Endothelial cell of umbilical vein (primary cell): ENCODE measurements at regions not wholly inside any gene's neighbourhood (a gene's known extent, or its start where the extent isn't known, plus 50 kb on each side); places are given as distances from the start of the nearest gene placed in this dataset.

Source experiments
- BruUV-seq: library from RNA; stranded (reverse); fragments of 400-500 nt; replicated peaks from 2 replicates; lab custom pipeline; 2021; lab: Mats Ljungman, UMichigan
- CTCF ChIA-PET: fragments of 300-600, 350-600 bp; sonication (Branson Sonifier 250); formaldehyde crosslinking; loops from one replicate; lab custom pipeline; 2021; ENCODE audit warnings: antibody characterized with exemption, inconsistent platforms; lab: Charles Lee
- POLR2A ChIA-PET: fragments of 300-600, 350-600 bp; sonication (Branson Sonifier 250); formaldehyde crosslinking; loops from one replicate; lab custom pipeline; 2021; ENCODE audit warnings: antibody characterized with exemption, inconsistent platforms; lab: Charles Lee
- DNase-seq: peaks from one replicate; pipeline ENCODE4 v3.0.0-alpha.2; 2011; ENCODE audit warnings: low read depth, low spot score
- FAIRE-seq: peaks from 2 replicates; lab custom pipeline; 2011; peaks lifted over from hg19 to GRCh38; lab: Jason Lieb, UNC
- H2AFZ ChIP-seq: 2 replicates; pipeline ENCODE4 v1.6.0; 2012; ENCODE audit warnings: low read depth, low read length, control low read depth, inconsistent platforms
- H3K27ac ChIP-seq: 2 replicates; pipeline ENCODE4 v1.5.1; 2011; ENCODE audit warnings: low read depth, mild to moderate bottlenecking, control low read depth, low read length, moderate library complexity; ENCODE audit not compliant: insufficient read depth
- H3K27me3 ChIP-seq, 2 experiments: 2 replicates each; pipeline versions ENCODE4 v1.6.0 to v1.6.1; 2011; ENCODE audit warnings: low read length in 2 of 2, mixed read lengths in 1 of 2; ENCODE audit not compliant: control insufficient read depth in 2 of 2, insufficient read depth in 2 of 2
- H3K36me3 ChIP-seq, 2 experiments: 2 replicates in 1 of 2; 3 replicates in 1 of 2; pipeline ENCODE4 v1.5.1; 2011; ENCODE audit warnings: low read length in 2 of 2, mild to moderate bottlenecking in 1 of 2, moderate library complexity in 1 of 2; ENCODE audit not compliant: control insufficient read depth in 2 of 2, insufficient read depth in 2 of 2; ENCODE audit errors: extremely low read depth in 1 of 2
- H3K4me1 ChIP-seq: 3 replicates; pipeline ENCODE4 v1.5.1; 2011; ENCODE audit warnings: mild to moderate bottlenecking, low read length; ENCODE audit not compliant: control insufficient read depth, insufficient read depth; ENCODE audit errors: extremely low read depth
- H3K4me2 ChIP-seq: 2 replicates; pipeline ENCODE4 v1.6.1; 2011; ENCODE audit warnings: low read length, control low read depth, mixed read lengths; ENCODE audit not compliant: insufficient read depth
- H3K4me3 ChIP-seq, 3 experiments: fragments of 200-600 bp in 1 of 3; sonication (generic), shearing (Covaris generic) in 1 of 3; replicated peaks in 1 of 3; 2 replicates each; pipeline ENCODE4 v1.5.1; 2011 to 2016; ENCODE audit warnings: control low read depth in 3 of 3, low read length in 3 of 3, mild to moderate bottlenecking in 2 of 3, inconsistent platforms in 1 of 3, low read depth in 1 of 3, moderate library complexity in 1 of 3; ENCODE audit not compliant: insufficient read depth in 1 of 3
- H3K79me2 ChIP-seq: 2 replicates; pipeline ENCODE4 v1.6.0; 2012; ENCODE audit warnings: low read length, inconsistent platforms; ENCODE audit not compliant: control insufficient read depth, insufficient read depth
- H3K9ac ChIP-seq: replicated peaks from 2 replicates; pipeline ENCODE3; 2011; ENCODE audit warnings: low read length, control low read depth; ENCODE audit not compliant: insufficient read depth; ENCODE audit errors: extremely low read depth
- H3K9me1 ChIP-seq: replicated peaks from 3 replicates; pipeline ENCODE4 v1.6.0; 2011; ENCODE audit warnings: mild to moderate bottlenecking, low read length; ENCODE audit not compliant: control insufficient read depth, insufficient read depth; ENCODE audit errors: extremely low read depth
- H3K9me3 ChIP-seq: replicated peaks from 2 replicates; pipeline ENCODE4 v1.5.1; 2012; ENCODE audit warnings: low read length, inconsistent platforms; ENCODE audit not compliant: control insufficient read depth, insufficient read depth
- H4K20me1 ChIP-seq: replicated peaks from 2 replicates; pipeline ENCODE3; 2011; ENCODE audit warnings: mild to moderate bottlenecking, low read length; ENCODE audit not compliant: control insufficient read depth, insufficient read depth; ENCODE audit errors: extremely low read depth
- CTCF ChIP-seq, 2 donors: IDR thresholded peaks; 1 replicate in 1 of 2; 2 replicates in 1 of 2; pipeline ENCODE4 v1.5.1; 2011; ENCODE audit warnings: low read length in 2 of 2, mild to moderate bottlenecking in 2 of 2, moderate library complexity in 2 of 2, control low read depth in 1 of 2, inconsistent platforms in 1 of 2, low read depth in 1 of 2; ENCODE audit not compliant: insufficient read depth in 1 of 2; ENCODE audit errors: extremely low read depth in 1 of 2
- EZH2 ChIP-seq: IDR thresholded peaks from 2 replicates; pipeline ENCODE4 v1.6.1; 2012; ENCODE audit warnings: borderline replicate concordance, low read depth, mild to moderate bottlenecking, moderate library complexity, low read length, inconsistent platforms; ENCODE audit not compliant: severe bottlenecking
- FOS ChIP-seq: IDR thresholded peaks from 2 replicates; pipeline ENCODE4 v1.6.1; 2011; ENCODE audit warnings: mild to moderate bottlenecking, low read length, moderate library complexity, borderline replicate concordance; ENCODE audit not compliant: insufficient read depth
- GATA2 ChIP-seq: IDR thresholded peaks from 2 replicates; pipeline ENCODE4 v1.7.0; 2011; ENCODE audit warnings: low read depth, mild to moderate bottlenecking, moderate library complexity, mixed read lengths, low read length; ENCODE audit not compliant: insufficient read length, insufficient read depth
- JUN ChIP-seq: IDR thresholded peaks from 2 replicates; pipeline ENCODE4 v1.6.1; 2011; ENCODE audit warnings: borderline replicate concordance, low read depth; ENCODE audit not compliant: insufficient read length, insufficient read depth
- MYC ChIP-seq: IDR thresholded peaks from one replicate; pipeline ENCODE4 v1.6.1; 2011; ENCODE audit warnings: mild to moderate bottlenecking, low read depth, low read length
- POLR2A ChIP-seq: IDR thresholded peaks from 2 replicates; pipeline ENCODE4 v1.6.1; 2012; ENCODE audit warnings: low read depth, mild to moderate bottlenecking, control low read depth, low read length
- POLR2AphosphoS5 ChIP-seq: IDR thresholded peaks from 2 replicates; pipeline ENCODE4 v1.6.1; 2012; ENCODE audit warnings: low read depth, mild to moderate bottlenecking, control low read depth, low read length, moderate library complexity; ENCODE audit not compliant: insufficient read depth
- dilution Hi-C: fragments of 300-500 bp; cut with MboI; formaldehyde crosslinking; loops from one replicate; pipeline ENCODE4 v1.15.0; 2019; ENCODE audit warnings: low sequenced_read_pairs; ENCODE audit not compliant: extremely low pct_ligation_motif_present
- intact Hi-C: fragments of 100-400 bp; cut with micrococcal nuclease; formaldehyde crosslinking; loops from one replicate; pipeline ENCODE4 v1.10.0; 2022
- TF ChIP-seq, protein P1 (sequence below): IDR thresholded peaks from 2 replicates; pipeline ENCODE4 v1.6.1; 2011; ENCODE audit not compliant: insufficient read depth, insufficient read length

DNA sequence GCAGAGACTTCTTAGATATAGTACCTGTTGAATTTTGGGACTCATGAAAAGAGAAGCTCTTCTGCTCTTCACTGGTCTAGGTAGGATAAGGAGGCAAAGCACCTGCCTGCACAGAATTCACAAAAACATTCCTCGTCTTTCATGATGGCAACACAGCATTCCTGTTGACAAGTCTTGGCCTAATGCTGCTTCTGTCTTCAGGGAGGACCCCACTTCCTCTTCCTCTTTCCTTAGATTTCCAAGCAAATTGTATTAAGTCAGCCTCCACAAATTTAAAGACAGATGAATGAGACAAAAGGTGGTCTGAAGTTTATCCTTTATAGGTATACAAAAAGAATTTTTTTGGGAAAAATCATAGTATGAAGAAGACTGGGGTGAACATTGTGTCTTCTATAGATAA, 64.9 kb downstream of the DNAJB9 start:
- DNase-seq: no peak

More for the DNA sequence above, 64.9 kb downstream of the DNAJB9 start:
- Histone ChIP-seq H3K36me3 (no peaks in the 10 kb centered on the region), H2AFZ (no peak overlapping the region), H4K20me1 (no peaks in the 10 kb centered on the region), H3K4me3 (no peak overlapping the region), H3K9ac (no peak overlapping the region), H3K27ac (no peak overlapping the region), H3K79me2 (no peaks in the 10 kb centered on the region), H3K4me1 (no peaks in the 10 kb centered on the region), H3K9me1 (no peaks in the 10 kb centered on the region), H3K4me2 (no peak overlapping the region), H3K27me3 (peaks cover 3 to 9% of the 10 kb centered on the region in 2 experiments), H3K9me3 (no peaks in the 10 kb centered on the region)
- TF ChIP-seq MYC: no peak
- no peak for TF ChIP-seq POLR2AphosphoS5
- no peak for TF ChIP-seq JUN
- TF ChIP-seq GATA2: no peak
- TF ChIP-seq, protein P1, sequence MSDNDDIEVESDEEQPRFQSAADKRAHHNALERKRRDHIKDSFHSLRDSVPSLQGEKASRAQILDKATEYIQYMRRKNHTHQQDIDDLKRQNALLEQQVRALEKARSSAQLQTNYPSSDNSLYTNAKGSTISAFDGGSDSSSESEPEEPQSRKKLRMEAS: no peak
- no peak for TF ChIP-seq CTCF (IDR thresholded peaks at IDR 0.05; ENCODE audit: extremely low read depth in 1 of 2, insufficient read depth in 1 of 2, low read depth in 1 of 2, low read length in 2 of 2)
- no peak for TF ChIP-seq EZH2
- no peak for TF ChIP-seq POLR2A
- no peak for TF ChIP-seq FOS
- dilution Hi-C loops: no loop called here
- POLR2A ChIA-PET: no interaction called here
- CTCF ChIA-PET: no interaction called here
- no peak for FAIRE-seq
- BruUV-seq: no TSS peak
- intact Hi-C loops: no loop called here
